Stimulated activated CD4-positive, alpha-beta T cell treated with anti-CD3 and anti-CD28 coated beads, Interleukin-4, amount 100 ng/mL, for 48 hours (primary cell): ENCODE measurements at regions not wholly inside any gene's neighbourhood (a gene's known extent, or its start where the extent isn't known, plus 50 kb on each side); places are given as distances from the start of the nearest gene placed in this dataset.
A peak's percentile ranks its signal among the peaks of the same experiment; 100 is the strongest.

Source experiments
- DNase-seq, 2 donors: peaks; one replicate each; pipeline ENCODE4 v3.0.0-alpha.2; 2020; ENCODE audit warnings: low read depth in 2 of 2

- DNase-seq, result no peak
These were observed 391.2 kb downstream of the ANKRD50 start for GRCh38 chr4:124321364-124321763.

DNA sequence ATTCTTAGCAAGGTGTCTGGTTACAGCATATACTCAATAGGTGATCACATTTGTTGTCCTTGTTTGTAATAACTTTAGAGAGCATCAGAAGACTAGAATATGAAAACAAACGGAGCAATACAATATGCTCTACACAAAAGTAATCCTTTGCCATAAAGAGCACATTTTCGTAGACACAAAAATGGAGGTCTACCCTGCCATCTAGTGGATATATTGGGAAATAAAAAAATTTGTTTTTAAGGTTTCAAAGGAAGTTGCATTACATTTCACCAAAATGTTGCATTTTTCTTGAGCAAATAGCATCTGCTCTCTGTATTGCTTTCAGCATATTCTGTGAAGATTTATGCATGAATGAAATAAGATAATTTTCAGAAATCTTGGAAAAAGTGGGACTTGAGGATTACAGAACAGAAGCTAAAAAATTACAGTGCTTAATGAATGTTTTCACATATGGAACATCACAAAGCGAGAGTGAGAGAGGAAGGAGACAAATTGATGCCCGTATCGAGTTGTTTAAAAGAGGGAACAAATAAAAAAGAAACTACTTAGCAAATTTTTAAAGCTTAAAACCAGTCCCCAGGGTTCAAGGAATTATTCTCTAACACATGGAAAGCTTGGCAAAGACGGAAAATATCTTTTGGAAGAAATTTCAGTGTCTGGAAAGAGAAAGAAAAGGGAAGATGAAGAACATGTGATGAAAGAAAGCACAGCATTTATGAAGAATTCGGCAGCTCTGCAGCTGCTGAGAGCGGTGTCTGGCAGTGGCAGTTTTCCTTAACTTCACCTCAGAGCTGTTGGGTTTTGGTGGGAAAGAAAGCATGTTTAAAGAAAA lies 390.1 kb downstream of the ANKRD50 start:
- no peak for DNase-seq

- no peak for DNase-seq
These were observed 386.8 kb downstream of the ANKRD50 start for GRCh38 chr4:124325690-124326089.

GRCh38 chr4:124329134-124329533 lies 383.4 kb downstream of the ANKRD50 start:
- no peak for DNase-seq

DNA sequence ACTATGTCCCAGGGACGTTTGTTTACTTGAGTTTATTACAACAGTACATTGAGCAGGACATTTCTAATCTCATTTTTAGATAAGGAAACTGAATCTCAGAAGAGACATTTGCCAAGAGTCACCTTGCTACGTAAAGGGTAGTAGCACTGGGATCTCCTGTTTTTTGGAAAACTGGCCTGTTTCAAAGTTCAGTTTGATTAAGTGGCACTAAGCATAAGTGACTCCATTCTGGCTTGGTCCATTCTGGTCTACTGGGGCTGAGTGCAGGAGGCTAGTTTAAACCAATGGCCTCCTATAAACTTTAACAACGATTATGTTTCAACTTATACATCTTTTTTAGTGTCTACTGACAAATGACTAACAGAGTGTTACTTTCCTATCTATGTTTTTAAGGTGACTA lies 382.5 kb downstream of the ANKRD50 start:
- DNase-seq, result no peak

- no peak for DNase-seq
These were observed 380.8 kb downstream of the ANKRD50 start for GRCh38 chr4:124331781-124332180.

- DNase-seq, result no peak
These were observed 379.1 kb downstream of the ANKRD50 start for GRCh38 chr4:124333466-124333865.

DNA sequence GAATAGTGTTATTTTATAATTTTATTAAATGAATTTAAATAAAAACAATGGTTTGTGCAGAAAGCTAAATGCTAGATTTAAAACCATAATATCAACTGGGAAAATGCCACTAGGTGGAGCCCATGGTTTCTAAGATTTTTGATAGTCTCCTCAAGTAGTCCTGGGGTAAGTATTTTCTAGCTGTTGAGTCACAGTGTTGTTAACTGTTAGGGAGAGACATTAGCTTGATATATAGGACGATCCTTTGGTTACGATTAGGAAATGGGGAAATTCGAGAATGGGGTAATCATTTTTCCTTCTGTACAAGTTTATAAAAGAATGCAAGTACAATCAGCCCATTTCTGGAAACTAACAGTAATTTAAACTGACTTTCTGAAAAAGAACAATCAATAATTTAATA lies 378.4 kb downstream of the ANKRD50 start:
- peak in 1 of 2 donors; percentile 6 for DNase-seq

- DNase-seq, result no peak
These were observed 374.7 kb downstream of the ANKRD50 start for GRCh38 chr4:124337874-124338273.

GRCh38 chr4:124343661-124344171 lies 368.8 kb downstream of the ANKRD50 start:
- DNase-seq, result no peak

GRCh38 chr4:124372916-124373315 lies 339.6 kb downstream of the ANKRD50 start:
- DNase-seq, result no peak

DNA sequence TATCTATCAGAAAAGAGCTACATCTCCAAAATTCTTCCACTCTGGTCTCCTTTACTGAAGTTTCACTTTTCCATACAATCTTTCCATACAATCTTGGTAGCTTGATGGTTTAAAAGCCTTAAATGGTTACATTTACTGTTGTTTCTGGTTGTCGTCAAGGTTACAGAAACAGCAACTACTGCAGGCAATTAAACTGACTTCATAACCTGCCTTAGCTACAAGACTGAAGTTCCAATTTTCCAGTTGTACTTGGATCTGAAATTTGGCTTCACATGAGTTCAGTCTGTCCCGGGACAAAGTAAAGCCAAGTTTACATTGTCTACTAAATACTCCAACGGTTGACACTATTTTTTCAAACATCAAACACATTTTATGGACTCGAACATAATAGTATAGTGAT lies 326.4 kb downstream of the ANKRD50 start:
- no peak for DNase-seq

DNA sequence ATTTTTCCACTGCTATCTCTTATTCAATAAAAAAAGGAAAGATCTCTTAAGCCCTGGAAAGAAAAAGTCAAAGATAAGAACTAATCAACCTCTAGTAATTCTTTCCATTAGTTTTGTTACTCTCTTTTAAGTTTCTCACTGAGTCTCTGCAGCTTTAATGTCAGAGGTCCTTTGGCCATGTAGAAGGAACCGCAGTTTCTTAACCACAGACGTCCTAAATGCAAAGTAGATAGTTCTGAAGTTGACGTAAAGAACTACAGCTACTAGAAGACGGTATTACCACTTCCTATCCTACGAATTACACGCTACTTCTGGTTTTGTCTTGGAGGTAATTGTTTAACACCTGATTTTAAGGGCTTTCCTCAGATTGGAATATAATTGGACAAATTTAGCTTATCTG lies 325.9 kb downstream of the ANKRD50 start:
- no peak for DNase-seq

- DNase-seq, result no peak
These were observed 322.9 kb downstream of the ANKRD50 start for GRCh38 chr4:124389591-124389990.

GRCh38 chr4:124390861-124391260 lies 321.7 kb downstream of the ANKRD50 start:
- no peak for DNase-seq

- DNase-seq, result no peak
These were observed 316.2 kb downstream of the ANKRD50 start for GRCh38 chr4:124396333-124396732.

DNA sequence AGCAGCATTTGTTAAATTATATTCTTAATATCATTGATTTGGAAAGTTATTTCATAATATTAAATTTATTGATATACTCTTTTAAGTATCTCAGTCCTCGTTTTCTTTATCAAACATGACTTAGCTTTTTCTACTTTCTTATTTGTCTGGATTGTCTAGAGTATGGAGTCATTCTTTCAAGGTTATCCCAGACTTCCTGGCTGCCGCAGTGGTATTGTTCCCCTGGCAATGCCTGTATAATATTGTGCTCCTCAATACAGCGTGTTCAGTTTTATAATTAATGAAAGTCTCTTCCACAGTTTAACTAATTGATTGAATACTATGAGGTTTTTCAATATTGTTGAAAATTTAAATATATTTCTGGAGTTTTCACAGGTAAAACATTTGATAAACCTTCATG lies 310.9 kb downstream of the ANKRD50 start:
- no peak for DNase-seq

DNA sequence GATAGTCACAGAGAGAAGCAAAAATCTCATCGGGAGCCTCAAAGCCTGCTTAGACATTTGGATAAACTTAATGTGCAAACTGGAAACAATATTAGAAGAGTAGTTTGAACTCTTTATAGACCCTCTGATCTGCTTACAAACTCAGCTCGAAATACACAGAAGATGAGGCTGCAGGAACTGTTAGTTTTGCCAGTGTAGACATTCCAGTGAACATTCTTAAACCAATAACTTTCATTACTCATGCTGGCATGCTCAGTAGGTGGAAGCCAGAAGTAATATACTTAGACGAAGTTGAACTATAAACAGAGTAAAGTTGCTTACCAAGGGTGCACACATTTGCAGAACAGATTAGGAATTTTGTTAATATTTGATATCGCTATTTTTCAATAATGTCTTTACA lies 303.5 kb downstream of the ANKRD50 start:
- no peak for DNase-seq

DNA sequence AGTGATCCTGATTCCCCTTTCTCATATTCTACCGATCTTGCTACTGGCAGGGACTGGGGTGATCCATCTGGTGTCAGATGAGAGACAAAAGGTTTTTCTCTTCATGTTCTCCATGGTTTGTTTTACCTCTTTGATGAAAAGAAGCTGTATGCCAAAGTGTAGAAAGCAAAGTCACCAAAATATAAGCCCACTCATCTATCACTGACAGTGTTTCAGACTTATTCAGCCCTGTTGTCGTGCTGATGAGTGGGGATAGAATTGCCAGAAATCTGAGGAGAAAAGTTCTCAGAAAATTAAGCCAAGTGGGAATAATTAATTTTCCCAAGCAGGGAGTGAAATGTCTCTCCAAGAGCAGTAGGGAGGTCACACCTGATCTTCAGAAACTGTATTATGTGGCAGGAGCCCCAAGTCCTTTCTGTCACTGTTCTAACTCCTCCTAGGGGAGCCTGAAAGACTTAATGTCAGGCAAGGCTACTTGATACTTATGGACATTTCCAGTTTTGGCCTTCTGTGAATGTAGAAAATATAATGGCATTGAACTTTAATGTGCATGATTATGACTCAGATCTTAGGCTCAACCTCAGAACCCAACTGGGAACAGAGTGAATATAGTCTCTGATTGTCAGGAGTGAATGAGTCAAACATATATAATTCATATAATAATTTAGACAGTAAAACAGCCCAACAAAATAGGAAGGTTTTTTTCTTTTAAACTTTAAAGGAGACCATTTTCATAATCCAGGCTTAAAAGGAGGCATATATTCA lies 298.1 kb downstream of the ANKRD50 start:
- DNase-seq, result no peak

GRCh38 chr4:124415146-124415545 lies 297.4 kb downstream of the ANKRD50 start:
- no peak for DNase-seq

GRCh38 chr4:124417371-124417770 lies 295.2 kb downstream of the ANKRD50 start:
- no peak for DNase-seq

DNA sequence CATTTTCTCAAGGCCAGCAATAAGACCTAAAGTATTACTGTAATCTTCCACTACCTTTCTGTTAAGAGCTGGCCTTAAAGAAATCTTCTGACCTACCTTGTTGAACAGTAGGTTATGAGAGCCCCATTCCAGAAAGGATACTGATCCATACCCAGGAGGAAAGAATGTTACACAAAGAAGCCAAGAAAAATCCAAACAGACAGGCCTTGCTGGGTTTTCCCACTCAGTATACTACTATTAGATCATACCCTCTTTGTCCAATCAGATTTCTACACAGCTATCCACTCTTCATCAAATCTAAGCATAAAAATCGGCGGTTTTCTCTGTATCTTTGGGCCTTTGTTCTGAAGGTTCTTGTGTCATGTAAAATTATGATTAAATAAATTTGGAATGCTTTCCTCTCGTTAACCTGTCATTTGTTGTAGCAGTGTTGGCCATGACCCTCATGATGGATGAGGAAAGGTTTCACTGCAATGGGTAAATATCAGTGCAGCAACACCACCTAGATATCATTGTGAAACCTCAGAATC lies 292.3 kb downstream of the ANKRD50 start:
- no peak for DNase-seq

DNA sequence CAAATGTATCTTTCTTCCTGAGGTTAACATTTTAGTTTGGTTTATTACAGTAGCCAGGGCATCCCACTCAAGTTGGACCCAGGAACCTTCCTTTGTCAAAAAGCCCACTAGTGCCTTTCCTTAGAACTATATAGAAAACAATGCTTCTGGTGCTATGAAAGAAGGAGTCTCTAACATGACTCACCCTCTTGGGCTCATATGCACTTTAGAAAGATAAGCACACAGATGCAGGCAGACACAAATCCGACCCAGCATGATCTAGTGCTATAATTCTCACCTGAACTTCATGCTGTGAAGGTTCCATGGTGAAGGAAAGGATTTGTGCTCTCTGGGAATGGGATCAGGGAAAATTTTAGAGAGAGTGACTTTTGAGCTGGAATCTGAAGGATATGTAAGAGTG lies 289.4 kb downstream of the ANKRD50 start:
- DNase-seq, result no peak
